ENCODE measurements at regions not wholly inside any gene's neighbourhood (a gene's known extent, or its start where the extent isn't known, plus 50 kb on each side); places are given as distances from the start of the nearest gene placed in this dataset.

DNA sequence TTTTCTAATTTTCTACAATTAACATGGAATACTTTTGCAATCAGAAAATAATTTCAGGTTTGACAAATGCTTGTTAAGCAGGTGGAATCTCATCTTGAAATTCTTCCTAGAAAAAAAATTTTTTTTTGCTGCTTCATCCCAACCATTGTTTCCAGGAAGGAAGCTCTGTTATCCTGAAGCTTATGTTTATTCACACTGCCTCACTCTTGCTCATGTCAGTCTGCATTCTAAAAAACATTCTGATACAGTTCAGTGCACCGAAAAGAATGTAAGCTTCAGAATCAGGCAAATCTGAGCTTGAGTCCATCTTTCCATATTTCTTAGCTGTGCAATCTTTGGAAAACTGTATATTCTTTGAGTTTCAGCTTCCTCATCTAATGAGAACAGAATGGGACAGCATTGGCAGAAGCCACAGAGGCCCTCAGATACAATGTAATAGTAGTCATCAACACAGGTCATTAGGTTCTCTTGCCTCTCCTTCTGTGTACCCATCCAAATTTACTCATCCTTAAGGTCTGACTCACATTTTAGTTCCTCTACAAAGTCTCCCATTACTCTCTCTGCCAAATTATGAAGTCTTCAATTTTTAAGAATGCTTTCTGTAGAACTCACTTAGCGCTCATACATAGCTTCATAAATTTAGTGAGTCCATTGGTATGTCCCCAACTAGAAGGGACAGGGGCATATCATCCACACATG, 881.8 kb upstream of the NR2F2 start:
- Mint-ChIP-seq H3K9me3 (ENCODE audit: low read depth, unreplicated experiment) (no peaks in the 10 kb centered on the region), H3K4me3 (ENCODE audit: low read depth, unreplicated experiment) (no peak overlapping the region), H3K27me3 (ENCODE audit: unreplicated experiment) (no peaks in the 10 kb centered on the region), H3K4me1 (ENCODE audit: low read depth, unreplicated experiment) (no peaks in the 10 kb centered on the region), H3K27ac (ENCODE audit: unreplicated experiment) (no peak overlapping the region), H3K36me3 (ENCODE audit: insufficient read depth, unreplicated experiment) (no peaks in the 10 kb centered on the region)
- CTCF ChIA-PET: interaction anchor here (0.5 kb wide), 1 partner anchor 160 kb away, joined by 3 read pairs; no protein-coding TSS in a partner anchor
- TF ChIP-seq, protein P1, sequence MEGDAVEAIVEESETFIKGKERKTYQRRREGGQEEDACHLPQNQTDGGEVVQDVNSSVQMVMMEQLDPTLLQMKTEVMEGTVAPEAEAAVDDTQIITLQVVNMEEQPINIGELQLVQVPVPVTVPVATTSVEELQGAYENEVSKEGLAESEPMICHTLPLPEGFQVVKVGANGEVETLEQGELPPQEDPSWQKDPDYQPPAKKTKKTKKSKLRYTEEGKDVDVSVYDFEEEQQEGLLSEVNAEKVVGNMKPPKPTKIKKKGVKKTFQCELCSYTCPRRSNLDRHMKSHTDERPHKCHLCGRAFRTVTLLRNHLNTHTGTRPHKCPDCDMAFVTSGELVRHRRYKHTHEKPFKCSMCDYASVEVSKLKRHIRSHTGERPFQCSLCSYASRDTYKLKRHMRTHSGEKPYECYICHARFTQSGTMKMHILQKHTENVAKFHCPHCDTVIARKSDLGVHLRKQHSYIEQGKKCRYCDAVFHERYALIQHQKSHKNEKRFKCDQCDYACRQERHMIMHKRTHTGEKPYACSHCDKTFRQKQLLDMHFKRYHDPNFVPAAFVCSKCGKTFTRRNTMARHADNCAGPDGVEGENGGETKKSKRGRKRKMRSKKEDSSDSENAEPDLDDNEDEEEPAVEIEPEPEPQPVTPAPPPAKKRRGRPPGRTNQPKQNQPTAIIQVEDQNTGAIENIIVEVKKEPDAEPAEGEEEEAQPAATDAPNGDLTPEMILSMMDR (IDR thresholded peaks at IDR 0.05; ENCODE audit: unreplicated experiment): no peak
- BruUV-seq (replicated peaks): no TSS peak
- DNase-seq: no peak
- intact Hi-C loops (cut with micrococcal nuclease; ENCODE audit: unreplicated experiment): no loop called here

DNA sequence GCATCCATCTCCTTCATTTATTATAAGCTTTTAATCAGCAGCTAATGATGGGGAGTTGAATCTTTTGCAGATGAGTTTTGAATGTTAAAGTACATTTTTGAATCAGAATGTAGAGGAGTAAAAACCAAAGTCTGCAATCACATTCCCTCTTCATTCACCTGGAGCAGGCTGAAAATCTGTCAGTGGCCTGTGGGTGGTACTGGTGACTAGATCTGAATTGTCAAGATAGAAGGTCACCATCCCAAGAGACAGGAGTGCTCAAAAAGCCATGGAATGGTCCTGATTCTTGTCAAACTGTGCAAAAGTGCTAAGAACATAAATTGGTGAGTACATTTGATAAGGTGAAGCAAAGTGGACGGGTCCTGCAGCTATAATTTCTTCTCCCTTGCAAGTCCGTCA, 881.3 kb upstream of the NR2F2 start:
- intact Hi-C loops (cut with micrococcal nuclease; ENCODE audit: unreplicated experiment): no loop called here
- no peak for DNase-seq
- CTCF ChIA-PET: no interaction called here
- H3K27ac Mint-ChIP-seq (ENCODE audit: unreplicated experiment): no peak overlapping the region
- BruUV-seq (replicated peaks): no TSS peak
- no peaks in the 10 kb centered on the region for H3K36me3 Mint-ChIP-seq (ENCODE audit: insufficient read depth, unreplicated experiment)
- TF ChIP-seq, protein P1 (IDR thresholded peaks at IDR 0.05; ENCODE audit: unreplicated experiment): no peak
- no peak overlapping the region for H3K4me3 Mint-ChIP-seq (ENCODE audit: low read depth, unreplicated experiment)
- no peaks in the 10 kb centered on the region for H3K27me3 Mint-ChIP-seq (ENCODE audit: unreplicated experiment)
- H3K9me3 Mint-ChIP-seq (ENCODE audit: low read depth, unreplicated experiment): no peaks in the 10 kb centered on the region
- H3K4me1 Mint-ChIP-seq (ENCODE audit: low read depth, unreplicated experiment): no peaks in the 10 kb centered on the region

DNA sequence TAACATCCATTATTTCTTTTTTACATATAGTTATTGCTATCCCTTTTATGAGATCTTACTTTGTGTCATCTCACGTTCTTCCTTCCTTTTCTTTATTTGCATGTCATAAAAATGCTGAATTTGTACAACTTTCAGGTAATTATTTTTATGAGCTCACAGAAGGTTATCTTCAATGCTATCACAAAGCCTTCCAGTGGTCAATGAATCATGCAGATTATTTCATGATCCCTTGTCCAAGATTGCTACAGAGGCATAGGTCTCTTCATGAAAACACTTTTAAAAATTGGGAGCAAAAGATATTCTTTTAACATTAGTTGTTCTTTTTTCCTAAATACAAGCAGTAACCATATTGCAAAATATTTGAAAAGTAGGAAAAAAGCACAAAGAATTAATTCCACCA, 880.1 kb upstream of the NR2F2 start:
- intact Hi-C loops (cut with micrococcal nuclease; ENCODE audit: unreplicated experiment): no loop called here
- CTCF ChIA-PET: no interaction called here
- TF ChIP-seq, protein P1 (IDR thresholded peaks at IDR 0.05; ENCODE audit: unreplicated experiment): no peak
- H3K4me1 Mint-ChIP-seq (ENCODE audit: low read depth, unreplicated experiment): no peaks in the 10 kb centered on the region
- H3K27ac Mint-ChIP-seq (ENCODE audit: unreplicated experiment): no peak overlapping the region
- no peak for DNase-seq
- H3K9me3 Mint-ChIP-seq (ENCODE audit: low read depth, unreplicated experiment): no peaks in the 10 kb centered on the region
- no peaks in the 10 kb centered on the region for H3K36me3 Mint-ChIP-seq (ENCODE audit: insufficient read depth, unreplicated experiment)
- no TSS peak for BruUV-seq (replicated peaks)
- H3K27me3 Mint-ChIP-seq (ENCODE audit: unreplicated experiment): no peaks in the 10 kb centered on the region
- H3K4me3 Mint-ChIP-seq (ENCODE audit: low read depth, unreplicated experiment): no peak overlapping the region

DNA sequence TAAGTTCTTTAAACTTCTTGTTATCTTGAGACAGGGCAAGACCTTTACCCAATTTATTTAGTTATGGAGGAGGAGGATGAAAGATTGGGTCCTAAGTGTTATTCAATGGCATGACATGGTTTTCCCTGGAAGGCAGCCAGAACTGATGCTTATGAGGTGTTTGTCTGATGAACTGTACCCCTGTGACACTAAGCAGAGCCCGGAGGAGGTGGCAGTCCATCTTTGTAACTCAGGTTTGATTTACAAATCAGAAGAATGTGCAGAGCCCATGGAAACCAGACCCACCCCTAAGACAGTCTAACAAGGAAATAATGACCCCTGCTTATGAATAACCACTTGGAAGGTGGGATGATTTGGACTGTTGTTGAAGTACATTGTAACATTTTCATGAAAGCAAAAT, 878.6 kb upstream of the NR2F2 start:
- Mint-ChIP-seq H3K9me3 (ENCODE audit: low read depth, unreplicated experiment) (no peaks in the 10 kb centered on the region), H3K27ac (ENCODE audit: unreplicated experiment) (no peak overlapping the region), H3K27me3 (ENCODE audit: unreplicated experiment) (no peaks in the 10 kb centered on the region), H3K4me1 (ENCODE audit: low read depth, unreplicated experiment) (no peaks in the 10 kb centered on the region), H3K4me3 (ENCODE audit: low read depth, unreplicated experiment) (no peak overlapping the region), H3K36me3 (ENCODE audit: insufficient read depth, unreplicated experiment) (no peaks in the 10 kb centered on the region)
- intact Hi-C loops (cut with micrococcal nuclease; ENCODE audit: unreplicated experiment): no loop called here
- TF ChIP-seq, protein P1 (IDR thresholded peaks at IDR 0.05; ENCODE audit: unreplicated experiment): no peak
- CTCF ChIA-PET: no interaction called here
- DNase-seq: no peak
- no TSS peak for BruUV-seq (replicated peaks)

All from Calu3 (cell line).